ENCODE measurements at regions not wholly inside any gene's neighbourhood (a gene's known extent, or its start where the extent isn't known, plus 50 kb on each side); places are given as distances from the start of the nearest gene placed in this dataset.

DNA sequence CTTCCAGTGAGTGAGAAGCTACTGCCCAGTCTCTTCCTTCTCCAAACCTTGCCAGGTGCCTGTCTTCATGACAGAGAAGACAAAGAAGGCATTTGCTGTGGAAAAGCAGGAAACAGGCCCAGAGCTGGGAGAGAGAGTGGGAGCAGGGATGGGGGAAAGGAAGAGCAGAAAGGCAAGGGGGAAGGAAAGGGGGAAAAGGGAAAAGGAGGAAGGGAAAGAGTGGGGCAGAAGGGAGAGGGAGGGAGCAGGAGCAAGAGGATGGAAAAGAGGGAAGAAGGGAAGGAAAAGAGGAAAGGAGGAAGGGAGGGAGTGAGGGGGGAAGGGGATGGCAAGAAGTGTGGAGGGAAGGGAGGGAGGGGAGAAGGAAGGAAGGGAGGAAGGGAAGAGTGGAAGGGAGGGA is 121.2 kb upstream of the LINGO1 start:
- TF ChIP-seq, protein P1, sequence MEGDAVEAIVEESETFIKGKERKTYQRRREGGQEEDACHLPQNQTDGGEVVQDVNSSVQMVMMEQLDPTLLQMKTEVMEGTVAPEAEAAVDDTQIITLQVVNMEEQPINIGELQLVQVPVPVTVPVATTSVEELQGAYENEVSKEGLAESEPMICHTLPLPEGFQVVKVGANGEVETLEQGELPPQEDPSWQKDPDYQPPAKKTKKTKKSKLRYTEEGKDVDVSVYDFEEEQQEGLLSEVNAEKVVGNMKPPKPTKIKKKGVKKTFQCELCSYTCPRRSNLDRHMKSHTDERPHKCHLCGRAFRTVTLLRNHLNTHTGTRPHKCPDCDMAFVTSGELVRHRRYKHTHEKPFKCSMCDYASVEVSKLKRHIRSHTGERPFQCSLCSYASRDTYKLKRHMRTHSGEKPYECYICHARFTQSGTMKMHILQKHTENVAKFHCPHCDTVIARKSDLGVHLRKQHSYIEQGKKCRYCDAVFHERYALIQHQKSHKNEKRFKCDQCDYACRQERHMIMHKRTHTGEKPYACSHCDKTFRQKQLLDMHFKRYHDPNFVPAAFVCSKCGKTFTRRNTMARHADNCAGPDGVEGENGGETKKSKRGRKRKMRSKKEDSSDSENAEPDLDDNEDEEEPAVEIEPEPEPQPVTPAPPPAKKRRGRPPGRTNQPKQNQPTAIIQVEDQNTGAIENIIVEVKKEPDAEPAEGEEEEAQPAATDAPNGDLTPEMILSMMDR (IDR thresholded peaks at IDR 0.05 in 8 of 11, conservative IDR thresholded peaks at IDR 0.05 in 3 of 11): no peak
- no peak for TF ChIP-seq POLR2AphosphoS5 (IDR thresholded peaks at IDR 0.05)
- TF ChIP-seq POLR2A (IDR thresholded peaks at IDR 0.05): no peak
